ENCODE measurements at regions not wholly inside any gene's neighbourhood (a gene's known extent, or its start where the extent isn't known, plus 50 kb on each side); places are given as distances from the start of the nearest gene placed in this dataset.

GRCh38 chr6:95511404-95511803, 65.9 kb upstream of the MANEA start:
- no peak for DNase-seq

- DNase-seq = no peak
These were observed 61.4 kb upstream of the MANEA start for GRCh38 chr6:95515975-95516374.

- DNase-seq = no peak
These were observed 60.3 kb upstream of the MANEA start for GRCh38 chr6:95517004-95517403.

GRCh38 chr6:95517568-95517967, 59.8 kb upstream of the MANEA start:
- DNase-seq = no peak

- DNase-seq = no peak
These were observed 58.6 kb upstream of the MANEA start for GRCh38 chr6:95518630-95519227.

GRCh38 chr6:95519228-95520037, 57.9 kb upstream of the MANEA start:
- no peak for DNase-seq

GRCh38 chr6:95521181-95521580, 56.2 kb upstream of the MANEA start:
- DNase-seq = no peak
